ENCODE measurements at regions not wholly inside any gene's neighbourhood (a gene's known extent, or its start where the extent isn't known, plus 50 kb on each side); places are given as distances from the start of the nearest gene placed in this dataset.

DNA sequence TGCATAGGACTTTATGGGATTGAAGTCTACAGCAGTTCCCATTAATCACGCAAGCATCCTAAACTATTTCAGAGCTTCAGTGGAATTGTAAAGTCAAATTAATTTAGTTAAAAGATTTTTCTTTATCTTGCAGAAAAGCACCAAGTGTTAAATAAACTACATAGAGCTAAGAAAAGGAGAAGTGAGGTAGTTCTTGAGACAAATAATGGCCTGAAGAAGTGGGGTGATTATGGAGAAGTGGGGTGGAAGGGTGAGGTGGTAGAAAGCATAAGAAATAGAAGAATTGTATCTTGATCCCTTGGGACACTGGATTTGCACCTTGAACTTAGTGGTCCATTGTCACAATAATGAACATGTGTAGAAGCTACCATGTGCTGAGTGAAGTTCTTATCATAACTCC is 121.7 kb upstream of the LINC00305 start:
- no peak for DNase-seq
- intact Hi-C loops (cut with DNase I, micrococcal nuclease) = no loop called here
- ATAC-seq = no peak

DNA sequence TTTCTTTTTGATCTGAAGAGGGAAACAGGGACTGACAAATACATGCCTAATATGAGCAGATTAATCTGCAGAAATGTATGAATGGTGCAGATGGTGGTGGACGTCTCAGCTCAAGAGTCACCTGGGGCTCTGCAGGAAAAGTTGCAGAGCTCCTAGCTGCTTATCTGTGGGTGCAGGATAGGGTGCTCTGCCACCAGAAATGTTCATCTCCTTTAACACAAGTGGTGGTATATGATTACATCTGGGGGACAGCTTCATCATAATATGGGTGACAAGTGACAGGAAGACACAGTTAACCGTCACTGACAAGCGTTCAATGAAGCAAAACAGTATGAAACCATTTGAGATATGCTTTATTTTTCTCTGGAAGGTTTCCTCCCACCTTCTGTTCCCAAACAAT is 121.2 kb upstream of the LINC00305 start:
- no peak for ATAC-seq
- DNase-seq = no peak
- intact Hi-C loops (cut with DNase I, micrococcal nuclease) = no loop called here

DNA sequence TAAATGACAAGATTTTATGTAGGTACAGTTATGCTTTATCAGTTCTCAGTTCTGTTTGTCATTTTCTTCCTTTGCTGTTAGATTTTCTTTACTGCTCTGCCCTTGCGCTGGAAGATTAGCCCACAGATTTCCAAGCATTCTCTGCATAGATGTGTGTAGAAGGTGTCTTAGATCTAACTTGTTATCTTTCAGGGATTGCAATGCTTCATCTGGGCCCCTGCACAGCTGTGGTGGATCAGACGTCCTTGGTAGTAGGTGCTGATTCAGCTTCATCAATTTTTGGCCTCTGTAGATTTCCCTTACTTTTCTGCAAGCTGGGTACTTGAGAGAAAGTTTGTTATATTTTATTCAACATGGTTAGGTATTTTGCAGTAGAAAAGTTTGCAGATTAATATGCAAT is 115.3 kb upstream of the LINC00305 start:
- ATAC-seq (no peak), DNase-seq (no peak)
- intact Hi-C loops (cut with DNase I, micrococcal nuclease) = no loop called here

DNA sequence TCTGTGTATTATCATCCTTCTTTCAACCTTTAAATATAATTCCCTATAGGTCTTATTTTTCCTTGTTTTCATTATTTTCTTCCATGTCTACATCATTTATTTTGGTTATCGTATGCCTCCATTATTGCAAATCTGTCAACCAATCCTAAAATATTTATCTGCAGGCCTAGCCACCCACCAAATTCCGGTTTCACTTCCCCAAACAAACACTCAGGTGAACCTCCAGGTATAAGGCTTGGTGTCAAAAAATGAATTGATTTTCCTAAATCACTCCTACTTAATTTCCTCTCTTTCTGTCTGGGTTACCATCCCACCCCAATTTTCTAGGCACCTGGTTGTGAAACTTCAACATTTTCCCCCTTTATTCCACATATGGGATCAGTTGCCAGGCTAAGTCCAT is 111.9 kb upstream of the LINC00305 start:
- ATAC-seq (no peak), DNase-seq (no peak)
- intact Hi-C loops (cut with DNase I, micrococcal nuclease) = no loop called here

DNA sequence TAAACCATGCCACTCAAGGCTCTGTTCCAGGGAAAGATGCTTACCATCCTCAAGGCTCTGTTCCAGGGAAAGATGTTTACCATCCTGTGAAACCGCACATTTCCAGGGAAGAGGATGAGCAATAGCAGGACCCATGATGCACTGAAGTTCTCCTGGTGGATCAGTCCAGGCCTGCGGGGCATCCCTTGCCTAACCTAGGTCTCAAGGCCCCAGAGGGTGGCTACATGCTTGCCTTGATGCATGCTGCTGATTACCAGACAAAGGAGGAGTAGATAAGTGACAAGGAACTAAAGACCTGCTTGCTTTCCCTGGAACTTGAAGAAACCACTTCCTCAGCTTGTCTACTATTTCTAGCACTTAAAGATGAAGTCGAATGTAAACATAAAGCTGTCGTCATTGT is 111.0 kb upstream of the LINC00305 start:
- intact Hi-C loops (cut with DNase I, micrococcal nuclease) = no loop called here
- no peak for ATAC-seq

DNA sequence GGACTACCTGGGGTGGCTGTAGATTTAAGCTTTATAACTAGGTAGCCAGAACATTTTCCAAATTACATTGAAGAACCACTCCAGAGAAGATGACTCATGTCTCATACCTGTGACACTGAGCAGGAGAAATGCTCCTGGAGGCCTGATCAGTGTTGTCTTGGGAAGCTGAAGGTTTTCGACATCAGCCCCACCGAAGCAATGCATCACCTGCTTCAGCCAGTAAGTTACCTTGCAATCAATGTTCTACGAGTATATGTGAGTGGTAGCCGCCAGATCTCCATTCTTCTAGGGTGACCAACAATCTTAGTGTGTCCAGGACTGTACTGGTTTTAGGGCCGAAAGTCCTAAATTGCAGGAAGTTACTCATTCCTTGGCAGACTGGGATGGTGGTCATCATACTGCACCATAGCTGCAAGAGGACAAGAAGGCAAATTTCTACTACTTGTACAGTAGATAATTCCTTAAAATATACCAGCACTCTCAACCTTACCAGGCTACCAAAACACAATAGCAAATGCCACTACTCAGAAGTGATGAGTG is 109.3 kb upstream of the LINC00305 start:
- intact Hi-C loops (cut with DNase I, micrococcal nuclease) = no loop called here
- DNase-seq (no peak), ATAC-seq (no peak)

More for the DNA sequence above, 111.0 kb upstream of the LINC00305 start:
- DNase-seq = no peak

DNA sequence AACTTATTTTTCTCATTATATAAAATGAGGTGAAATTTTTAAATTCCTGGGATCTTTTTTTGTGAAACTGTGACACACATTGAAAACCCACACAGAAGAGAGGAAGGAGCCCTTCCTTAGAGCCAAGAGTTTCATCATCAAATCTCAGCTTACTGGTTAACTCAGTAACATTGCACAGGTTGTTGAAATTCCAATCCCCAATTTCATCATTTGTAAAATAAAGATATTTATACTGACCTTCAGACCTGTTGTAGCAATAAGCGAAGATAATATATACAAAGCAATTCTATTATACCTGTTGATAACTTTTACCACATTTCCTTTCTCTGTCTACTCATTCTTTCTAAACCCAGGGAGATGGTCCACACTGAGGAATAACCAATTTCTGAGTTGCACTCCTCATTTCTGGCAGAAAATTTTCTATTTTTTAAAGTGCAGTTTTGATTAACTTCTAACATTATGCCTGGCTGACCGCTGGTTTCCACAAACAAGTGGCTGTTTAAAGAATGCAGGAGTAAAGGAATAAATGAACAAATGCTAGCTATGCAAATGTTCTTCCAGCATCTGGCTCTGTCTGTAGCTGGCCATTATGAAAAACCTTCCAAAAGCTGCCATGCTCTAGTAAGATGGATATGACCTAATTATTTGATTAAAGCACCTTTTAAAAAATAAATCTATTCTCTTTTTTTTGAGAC is 105.7 kb upstream of the LINC00305 start:
- ATAC-seq = no peak
- no peak for DNase-seq
- intact Hi-C loops (cut with DNase I, micrococcal nuclease) = no loop called here

DNA sequence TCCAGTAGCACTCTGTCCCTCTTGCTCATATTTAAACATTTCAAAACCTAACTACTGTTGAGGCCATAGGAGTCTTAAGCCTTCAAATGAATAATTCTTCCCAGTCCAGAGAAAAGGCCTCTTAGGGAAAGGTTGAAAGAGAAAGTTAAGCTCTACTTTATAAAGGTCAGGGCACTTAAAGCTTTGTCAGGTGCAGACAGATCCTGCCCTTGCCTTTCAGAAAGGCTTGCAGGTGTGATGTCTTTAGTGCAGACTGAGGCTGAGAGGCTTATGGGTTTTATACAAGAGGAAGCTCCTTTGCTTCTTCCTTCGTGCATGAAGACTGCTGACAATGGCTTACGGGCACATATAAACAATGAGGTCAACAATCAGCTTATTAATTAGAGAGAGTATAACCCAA is 105.0 kb upstream of the LINC00305 start:
- ATAC-seq (no peak), DNase-seq (no peak)
- intact Hi-C loops (cut with DNase I, micrococcal nuclease) = no loop called here

DNA sequence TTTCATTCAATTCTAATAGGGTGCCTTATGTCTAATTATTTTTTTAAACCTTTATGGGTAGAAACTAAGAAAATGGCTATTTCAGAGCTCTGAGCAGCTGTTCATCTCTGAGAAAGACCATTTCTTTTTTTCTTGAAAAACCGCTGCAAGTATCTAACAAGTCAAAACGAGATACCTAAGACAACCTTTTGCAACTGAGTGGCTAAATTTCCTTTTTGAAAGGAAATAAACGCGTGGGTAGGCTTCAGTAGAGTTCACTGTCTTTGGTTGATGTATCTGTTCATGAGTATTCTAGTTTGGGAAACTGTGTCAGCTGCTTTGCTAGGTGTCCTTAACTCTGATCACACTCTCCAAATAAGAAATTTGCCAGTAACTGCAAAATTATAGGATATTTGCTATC is 104.3 kb upstream of the LINC00305 start:
- DNase-seq = no peak
- ATAC-seq = no peak
- intact Hi-C loops (cut with DNase I, micrococcal nuclease) = no loop called here

DNA sequence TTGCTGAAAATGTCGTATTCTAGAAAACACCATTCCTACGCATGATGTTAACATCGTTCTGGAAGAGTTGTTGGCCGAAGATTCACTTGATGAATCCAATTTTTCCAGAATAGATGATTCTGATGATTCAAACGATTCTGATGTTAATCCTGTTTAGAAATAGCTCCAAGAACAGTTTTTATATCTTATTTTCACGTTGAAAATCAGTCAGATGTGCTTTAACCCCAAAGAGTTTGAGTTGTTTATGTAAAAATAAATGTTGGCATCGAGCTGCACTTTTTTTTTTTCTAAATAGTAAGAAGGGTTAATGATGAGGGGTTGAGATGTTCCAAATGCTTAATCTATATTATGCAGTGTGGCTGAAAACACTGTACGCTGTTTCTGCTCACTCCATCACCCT is 99.9 kb upstream of the LINC00305 start:
- intact Hi-C loops (cut with DNase I, micrococcal nuclease) = no loop called here

DNA sequence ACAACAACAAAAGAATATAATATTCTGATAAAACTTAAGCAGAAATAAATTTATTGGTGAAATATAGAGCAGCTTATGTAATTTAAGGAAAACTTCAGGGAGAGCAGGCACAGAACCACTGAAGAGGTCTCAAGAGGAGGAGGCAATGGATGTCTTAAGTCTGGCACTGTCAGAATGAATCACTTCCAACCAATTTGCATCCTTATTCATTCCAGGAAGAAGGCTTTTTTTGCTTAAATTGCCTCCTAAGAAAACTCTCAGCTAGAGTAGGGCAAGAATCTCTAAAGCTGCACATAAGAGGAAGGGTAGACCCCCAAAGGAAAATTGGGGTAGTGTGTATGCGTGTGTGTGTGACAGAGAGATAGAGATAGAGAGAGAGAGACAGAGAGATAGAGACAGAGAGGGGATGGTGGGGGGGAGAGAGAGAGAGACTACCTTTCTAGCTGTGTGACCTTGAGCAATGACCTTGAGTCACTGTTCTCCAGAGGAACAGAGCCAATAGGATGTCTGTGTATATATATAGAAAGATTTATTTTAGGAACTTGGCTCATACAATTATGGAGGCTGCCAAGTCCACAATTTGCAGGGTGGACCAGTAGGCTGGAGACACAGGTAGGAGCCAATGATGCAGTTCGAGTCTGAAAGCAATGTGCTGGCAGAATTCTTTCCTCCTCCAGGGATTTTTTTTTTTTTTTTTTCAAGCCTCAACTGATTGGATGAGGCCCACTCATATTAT is 96.4 kb upstream of the LINC00305 start:
- intact Hi-C loops (cut with DNase I, micrococcal nuclease) = no loop called here
- ATAC-seq (no peak), DNase-seq (no peak)

More for the DNA sequence above, 99.9 kb upstream of the LINC00305 start:
- DNase-seq (no peak), ATAC-seq (no peak)

DNA sequence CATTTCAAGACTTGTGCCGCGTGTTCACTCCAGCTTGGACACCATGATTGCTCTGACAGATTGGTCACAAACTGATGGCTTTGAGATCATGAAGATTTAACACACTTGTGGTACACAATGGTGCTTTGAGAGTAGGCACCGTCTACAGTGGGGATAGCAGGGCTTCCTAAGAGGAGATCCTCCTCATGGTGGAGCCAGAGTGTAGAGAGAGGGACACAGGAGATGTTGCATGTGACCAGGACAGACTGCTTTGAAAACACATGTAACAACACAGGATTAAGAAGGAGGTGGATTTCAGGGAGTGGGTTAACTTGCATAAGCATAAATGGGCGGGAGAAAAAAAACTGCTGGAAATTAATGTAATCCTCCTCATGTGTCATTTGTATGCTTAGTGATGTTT is 95.7 kb upstream of the LINC00305 start:
- no peak for DNase-seq
- intact Hi-C loops (cut with DNase I, micrococcal nuclease) = no loop called here
- no peak for ATAC-seq

DNA sequence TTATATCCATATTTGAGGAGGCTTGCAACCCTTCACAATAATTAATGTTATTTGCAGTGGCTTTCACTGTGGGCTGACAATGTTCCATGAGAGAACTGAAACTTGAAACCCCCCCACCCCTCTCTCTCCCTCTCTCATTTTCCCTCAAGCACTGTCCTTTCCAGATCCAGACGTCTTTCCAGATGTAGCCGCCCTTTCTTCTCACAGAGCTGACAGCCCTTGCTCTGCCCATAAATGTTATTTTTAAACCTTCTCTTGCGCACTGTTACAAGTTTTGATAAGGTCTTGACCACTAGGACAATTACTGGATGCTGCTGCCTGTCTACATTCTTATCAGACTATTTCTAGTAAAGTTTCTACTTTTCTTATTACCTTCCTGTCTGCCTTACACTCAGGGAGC is 91.4 kb upstream of the LINC00305 start:
- intact Hi-C loops (cut with DNase I, micrococcal nuclease) = no loop called here
- DNase-seq = no peak
- ATAC-seq = no peak

DNA sequence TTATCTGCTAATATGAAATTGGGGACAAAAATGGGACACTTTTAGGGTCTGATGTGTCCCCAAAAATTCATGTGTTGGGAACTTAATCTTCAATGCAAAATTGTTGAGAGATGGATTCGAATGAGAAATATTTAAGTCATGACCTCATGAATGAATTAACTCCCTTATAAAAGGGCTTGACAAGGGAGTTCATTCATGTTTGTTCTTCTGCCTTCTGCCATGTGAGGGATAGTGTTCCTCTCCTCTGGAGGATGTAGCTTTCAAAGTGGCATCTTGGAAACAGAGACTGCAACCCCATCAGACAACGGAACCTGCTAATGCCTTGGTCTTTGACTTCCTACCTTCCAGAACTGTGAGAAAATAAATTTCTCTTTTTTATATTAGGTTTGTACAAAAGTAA is 89.2 kb upstream of the LINC00305 start:
- DNase-seq = no peak
- ATAC-seq = no peak
- intact Hi-C loops (cut with DNase I, micrococcal nuclease) = no loop called here

DNA sequence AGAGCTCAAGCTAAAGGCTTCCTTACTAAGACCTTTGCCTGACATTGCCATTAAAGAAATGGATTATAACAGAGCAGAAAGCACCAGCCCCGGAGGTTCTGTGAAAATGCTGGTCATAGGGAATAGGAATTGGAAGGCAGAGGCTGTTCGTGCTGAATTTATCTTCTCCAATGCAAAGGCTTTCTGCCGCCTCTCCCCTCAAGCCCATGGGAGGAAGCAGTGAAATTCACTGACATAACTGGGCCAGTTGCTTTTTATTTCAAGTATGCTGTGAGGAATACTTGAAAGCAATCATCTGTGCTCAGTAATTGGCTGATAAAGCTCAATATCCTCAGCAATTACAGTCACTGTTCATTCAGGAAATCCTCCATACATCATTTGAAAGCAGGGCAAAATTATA is 85.4 kb upstream of the LINC00305 start:
- DNase-seq (no peak), ATAC-seq (no peak)
- intact Hi-C loops (cut with DNase I, micrococcal nuclease) = no loop called here

DNA sequence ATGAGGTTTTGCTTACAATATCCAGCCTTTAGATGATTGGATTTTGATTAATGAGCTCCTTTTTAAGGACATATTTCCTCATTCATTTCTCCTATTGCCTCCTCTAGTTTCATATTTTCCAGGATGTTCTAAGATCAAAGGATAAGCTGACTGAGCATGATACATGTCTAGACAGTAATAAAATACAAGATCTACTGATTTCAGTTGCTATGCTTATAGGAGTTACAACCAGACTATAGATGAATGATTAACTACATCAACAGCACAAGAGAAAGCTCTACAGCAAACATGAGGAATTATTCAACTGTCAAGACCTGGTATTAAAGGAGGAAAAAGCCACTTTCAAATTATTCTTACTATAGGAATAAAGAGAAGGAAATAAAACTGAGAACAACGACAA is 85.0 kb upstream of the LINC00305 start:
- no peak for DNase-seq
- intact Hi-C loops (cut with DNase I, micrococcal nuclease) = no loop called here
- peak; percentile 77 for ATAC-seq

DNA sequence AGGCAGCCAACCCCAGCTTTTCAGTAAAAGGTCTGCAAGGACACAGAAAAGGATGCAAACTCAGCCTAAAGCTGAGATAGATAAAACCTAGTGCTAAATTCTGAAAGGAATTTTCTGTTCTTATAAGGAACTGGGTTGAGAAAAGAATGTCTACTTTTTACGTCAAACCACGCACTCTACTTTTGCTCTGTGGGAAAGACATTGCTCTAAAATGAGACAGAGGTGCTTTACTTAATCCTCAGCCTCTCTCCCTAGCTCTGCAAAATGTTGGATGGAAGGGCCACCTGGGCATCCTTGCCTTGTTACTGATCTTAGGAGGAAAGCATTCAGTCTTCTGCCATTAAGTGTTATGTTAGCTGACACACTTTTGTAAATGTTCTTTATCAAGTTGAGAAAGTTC is 72.1 kb upstream of the LINC00305 start:
- no peak for ATAC-seq
- DNase-seq = no peak
- intact Hi-C loops (cut with DNase I, micrococcal nuclease) = no loop called here

DNA sequence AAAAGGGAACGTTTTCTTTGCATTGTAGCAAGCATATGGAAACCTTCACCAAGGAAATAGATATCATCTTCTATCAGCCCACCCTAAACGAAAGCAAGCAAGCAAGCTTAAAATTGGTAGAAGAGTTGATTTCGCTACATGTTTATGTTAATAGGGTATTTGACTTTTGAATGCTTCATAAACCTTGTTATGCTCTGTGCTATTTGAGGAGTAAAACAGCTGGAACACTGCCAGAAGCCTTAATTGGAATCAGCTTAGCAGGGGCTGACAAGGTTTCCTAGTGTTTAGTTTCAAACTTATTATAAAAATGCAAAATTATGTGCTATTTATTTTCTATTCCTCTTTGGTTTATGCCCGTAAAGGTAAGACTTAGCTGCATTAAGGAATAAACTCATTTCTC is 70.6 kb upstream of the LINC00305 start:
- ATAC-seq = no peak
- no peak for DNase-seq
- intact Hi-C loops (cut with DNase I, micrococcal nuclease) = no loop called here

DNA sequence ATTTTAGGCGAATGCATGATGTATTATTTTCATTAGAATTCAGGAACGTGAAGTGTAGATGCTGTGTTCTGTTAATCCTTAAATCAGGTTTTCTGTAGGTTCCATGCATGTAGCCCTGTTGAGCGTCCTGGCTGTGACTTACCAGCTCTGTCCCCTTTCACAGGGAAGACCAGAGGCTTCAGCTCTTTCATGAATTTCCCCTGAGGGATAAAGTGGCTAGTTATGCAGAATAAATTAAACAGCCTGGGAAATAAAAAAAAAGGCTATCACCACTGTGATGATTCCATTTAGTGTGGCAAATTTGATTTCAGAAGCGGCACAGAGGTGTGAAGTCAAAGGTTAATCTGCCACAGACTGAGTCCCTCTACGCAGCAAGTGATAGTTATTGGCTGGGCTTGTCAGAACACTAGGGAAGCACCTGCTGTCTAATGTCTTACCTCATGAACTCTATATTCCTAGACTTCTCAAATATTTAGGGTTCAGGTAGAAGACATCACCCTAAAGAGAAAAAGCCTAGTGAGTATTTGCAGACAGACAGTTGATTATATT is 61.6 kb upstream of the LINC00305 start:
- no peak for DNase-seq
- intact Hi-C loops (cut with DNase I, micrococcal nuclease) = no loop called here
- no peak for ATAC-seq

DNA sequence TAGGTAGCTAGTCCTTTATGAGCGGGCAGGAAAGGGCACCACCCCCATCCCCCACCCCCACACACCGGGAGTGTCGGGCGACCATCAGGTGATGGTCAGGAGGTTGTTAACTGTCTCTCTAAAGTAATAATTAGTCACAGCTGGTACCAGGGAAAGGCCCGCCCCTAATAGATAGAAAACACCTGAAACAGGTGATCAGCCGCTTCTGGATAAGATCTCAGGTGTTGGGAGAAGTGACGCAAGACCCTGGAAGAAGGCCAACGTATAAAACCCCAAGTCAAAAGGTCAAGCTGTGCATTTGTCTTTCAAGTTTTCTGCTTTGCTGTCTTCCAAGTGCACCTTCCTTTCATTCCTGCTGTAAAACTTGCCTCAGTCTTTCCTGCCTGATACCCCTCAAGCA is 59.6 kb upstream of the LINC00305 start:
- no peak for ATAC-seq
- intact Hi-C loops (cut with DNase I, micrococcal nuclease) = no loop called here
- no peak for DNase-seq
